Left ventricle myocardium inferior (tissue), 1 donor: ENCODE measurements at regions not wholly inside any gene's neighbourhood (a gene's known extent, or its start where the extent isn't known, plus 50 kb on each side); places are given as distances from the start of the nearest gene placed in this dataset.
"Not testable (repeated sequence)": the region's sequence is repeated elsewhere in the genome, so short reads cannot be mapped to it uniquely, and the experiment has no call there.

Experiments
- DNase-seq: peaks from one replicate; pipeline ENCODE4 v3.0.0-alpha.2; 2020
- H3K27ac ChIP-seq: fragments of 200-600 bp; replicated peaks from 2 replicates; pipeline ENCODE4 v1.8.0; 2021
- H3K27me3 ChIP-seq: fragments of 200-600 bp; 2 replicates; pipeline ENCODE4 v1.8.0; 2021; ENCODE audit warnings: low read depth
- H3K36me3 ChIP-seq: fragments of 200-600 bp; 2 replicates; pipeline ENCODE4 v1.8.0; 2021
- H3K4me1 ChIP-seq: fragments of 200-600 bp; 2 replicates; pipeline ENCODE4 v1.8.0; 2021
- H3K4me3 ChIP-seq: fragments of 200-600 bp; 2 replicates; pipeline ENCODE4 v1.8.0; 2021; ENCODE audit warnings: mild to moderate bottlenecking, moderate library complexity
- H3K9me3 ChIP-seq: fragments of 200-600 bp; replicated peaks from 2 replicates; pipeline ENCODE4 v1.8.0; 2021
- CTCF ChIP-seq: fragments of 200-600 bp; IDR thresholded peaks from 2 replicates; pipeline ENCODE4 v1.8.0; 2021; ENCODE audit warnings: antibody characterized with exemption, mild to moderate bottlenecking, borderline replicate concordance
- intact Hi-C: fragments of 100-400 bp; cut with micrococcal nuclease; formaldehyde crosslinking; loops from one replicate; pipeline ENCODE4 v1.11.0; 2022
- donor health status: DM: no; HTN: yes; CAD: no; lungs with severe emphysema.

- Histone ChIP-seq H3K4me1 (no peaks in the 10 kb centered on the region), H3K27ac (no peak overlapping the region), H3K27me3 (no peaks in the 10 kb centered on the region), H3K9me3 (no peaks in the 10 kb centered on the region), H3K36me3 (no peaks in the 10 kb centered on the region), H3K4me3 (no peak overlapping the region)
- DNase-seq, result no peak
- TF ChIP-seq CTCF, result no peak
- intact Hi-C loops, result no loop called here
Measured at GRCh38 chr9:22970434-22970975, 523.9 kb downstream of the DMRTA1 start.

- Histone ChIP-seq H3K27ac (no peak overlapping the region), H3K4me3 (no peak overlapping the region), H3K9me3 (no peaks in the 10 kb centered on the region), H3K4me1 (no peaks in the 10 kb centered on the region), H3K27me3 (no peaks in the 10 kb centered on the region), H3K36me3 (no peaks in the 10 kb centered on the region)
- no peak for TF ChIP-seq CTCF
- intact Hi-C loops, result no loop called here
- no peak for DNase-seq
Measured at GRCh38 chr9:22975951-22976350, 529.3 kb downstream of the DMRTA1 start.

GRCh38 chr9:22976454-22976853, 529.8 kb downstream of the DMRTA1 start:
- no peaks in the 10 kb centered on the region for H3K27me3 ChIP-seq
- no peak for TF ChIP-seq CTCF
- H3K4me3 ChIP-seq, result no peak overlapping the region
- intact Hi-C loops, result no loop called here
- no peak for DNase-seq
- H3K9me3 ChIP-seq, result no peaks in the 10 kb centered on the region
- H3K27ac ChIP-seq, result no peak overlapping the region
- H3K4me1 ChIP-seq, result no peaks in the 10 kb centered on the region
- H3K36me3 ChIP-seq, result no peaks in the 10 kb centered on the region

- H3K4me1 ChIP-seq, intact Hi-C loops, H3K4me3 ChIP-seq: not testable (repeated sequence)
Measured at GRCh38 chr9:22980429-22980828, 533.8 kb downstream of the DMRTA1 start.

GRCh38 chr9:22986556-22986955, 539.9 kb downstream of the DMRTA1 start:
- H3K4me1 ChIP-seq, result no peaks in the 10 kb centered on the region
- intact Hi-C loops, result no loop called here
- no peak for TF ChIP-seq CTCF
- no peak overlapping the region for H3K4me3 ChIP-seq
- no peaks in the 10 kb centered on the region for H3K27me3 ChIP-seq
- no peak for DNase-seq
- H3K27ac ChIP-seq, result no peak overlapping the region
- no peaks in the 10 kb centered on the region for H3K9me3 ChIP-seq
- no peaks in the 10 kb centered on the region for H3K36me3 ChIP-seq

More at GRCh38 chr9:22980429-22980828, 533.8 kb downstream of the DMRTA1 start:
- not testable (repeated sequence) for H3K9me3 ChIP-seq, DNase-seq, H3K27ac ChIP-seq, H3K36me3 ChIP-seq, H3K27me3 ChIP-seq

GRCh38 chr9:22990349-22990748, 543.7 kb downstream of the DMRTA1 start:
- Histone ChIP-seq H3K4me3 (no peak overlapping the region), H3K27me3 (no peaks in the 10 kb centered on the region), H3K9me3 (peaks cover 6% of the 10 kb centered on the region), H3K4me1 (no peaks in the 10 kb centered on the region), H3K27ac (no peak overlapping the region), H3K36me3 (no peaks in the 10 kb centered on the region)
- intact Hi-C loops, result no loop called here
- DNase-seq, result no peak
- no peak for TF ChIP-seq CTCF
